ENCODE measurements at regions not wholly inside any gene's neighbourhood (a gene's known extent, or its start where the extent isn't known, plus 50 kb on each side); places are given as distances from the start of the nearest gene placed in this dataset.
A peak's percentile ranks its signal among the peaks of the same experiment; 100 is the strongest.

DNA sequence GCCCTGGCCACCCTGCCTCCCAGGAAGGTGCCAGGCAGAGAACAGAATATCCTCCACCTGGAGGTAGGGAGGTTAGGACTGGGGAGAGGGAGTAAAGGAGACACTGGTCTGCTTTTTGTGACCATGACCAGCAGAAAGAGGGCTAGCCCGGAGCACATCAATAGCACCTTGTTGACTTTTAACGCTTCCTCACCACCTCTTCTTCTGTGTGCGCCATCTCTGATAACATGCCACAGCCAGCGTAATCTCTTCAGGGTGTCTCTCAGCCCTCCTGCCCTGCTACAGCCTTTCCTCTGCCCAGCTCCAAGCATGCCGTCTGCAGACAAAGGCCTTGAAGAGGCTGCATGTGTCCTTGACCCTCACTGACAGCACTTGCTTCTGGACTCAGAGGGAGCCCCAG is 50.9 kb upstream of the GJA5 start:
- no peak for DNase-seq (ENCODE audit: low spot score)
- in situ Hi-C loops (cut with HindIII; ENCODE audit: low sequenced_read_pairs) = no loop called here

DNA sequence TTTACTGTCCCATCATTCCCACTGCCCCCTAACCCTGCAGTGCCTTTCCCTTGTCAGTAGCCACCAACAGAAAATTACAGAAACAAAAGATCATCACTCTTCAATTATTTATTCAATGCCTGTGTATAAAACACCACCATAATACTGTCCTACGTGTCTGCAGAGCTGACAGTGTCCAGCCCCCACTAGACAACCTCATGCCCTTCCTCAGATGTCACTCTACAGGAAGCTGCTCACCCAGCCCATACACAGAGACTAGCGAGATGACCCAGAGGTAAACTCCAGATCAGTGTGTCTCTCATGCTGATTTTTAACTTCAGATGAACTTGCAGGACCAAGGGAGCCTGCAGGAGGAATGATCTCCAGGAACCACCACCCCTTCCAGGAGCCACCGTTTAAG is 51.3 kb upstream of the GJA5 start:
- no peak for DNase-seq (ENCODE audit: low spot score)
- in situ Hi-C loops (cut with HindIII; ENCODE audit: low sequenced_read_pairs) = no loop called here

DNA sequence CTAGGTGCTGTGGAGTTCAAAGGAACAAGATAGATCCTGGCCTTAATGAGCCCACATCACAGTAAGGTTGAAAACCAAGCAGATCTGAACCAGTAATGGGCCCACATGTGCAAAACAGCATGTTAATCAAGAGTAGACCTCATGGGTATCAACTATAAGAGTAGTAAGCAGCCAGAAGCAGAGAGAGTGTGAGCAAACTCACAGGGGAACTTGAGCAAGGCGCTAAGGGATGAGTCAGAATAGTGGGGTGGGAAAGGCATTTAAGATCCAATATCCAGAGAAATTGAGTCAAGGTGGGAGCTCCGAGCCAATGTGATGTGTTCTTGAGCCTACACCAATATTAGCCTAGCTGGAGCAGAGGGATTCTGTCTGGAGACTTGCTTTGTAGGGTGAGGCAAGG is 52.4 kb upstream of the GJA5 start:
- in situ Hi-C loops (cut with HindIII; ENCODE audit: low sequenced_read_pairs) = no loop called here
- DNase-seq (ENCODE audit: low spot score) = no peak

DNA sequence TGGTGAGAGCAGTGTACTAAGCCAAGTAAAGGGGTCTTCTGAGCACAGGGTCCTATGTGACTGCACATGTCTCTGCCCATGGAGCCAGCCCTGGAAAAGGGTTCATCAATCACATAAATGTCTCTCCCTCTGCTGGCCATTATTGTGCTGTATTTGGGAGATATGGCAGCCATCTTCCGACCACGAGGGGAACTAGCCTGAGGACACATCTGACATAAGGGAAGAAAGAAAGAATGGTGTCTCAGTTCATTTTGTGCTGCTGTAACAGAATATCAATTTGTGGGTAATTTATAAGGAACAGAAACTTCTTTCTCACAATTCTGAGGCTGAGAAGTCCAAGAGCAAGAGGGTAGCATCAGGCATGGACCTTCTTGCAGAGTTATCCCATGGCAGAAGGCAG is 55.1 kb upstream of the GJA5 start:
- DNase-seq (ENCODE audit: low spot score) = no peak
- in situ Hi-C loops (cut with HindIII; ENCODE audit: low sequenced_read_pairs) = no loop called here

DNA sequence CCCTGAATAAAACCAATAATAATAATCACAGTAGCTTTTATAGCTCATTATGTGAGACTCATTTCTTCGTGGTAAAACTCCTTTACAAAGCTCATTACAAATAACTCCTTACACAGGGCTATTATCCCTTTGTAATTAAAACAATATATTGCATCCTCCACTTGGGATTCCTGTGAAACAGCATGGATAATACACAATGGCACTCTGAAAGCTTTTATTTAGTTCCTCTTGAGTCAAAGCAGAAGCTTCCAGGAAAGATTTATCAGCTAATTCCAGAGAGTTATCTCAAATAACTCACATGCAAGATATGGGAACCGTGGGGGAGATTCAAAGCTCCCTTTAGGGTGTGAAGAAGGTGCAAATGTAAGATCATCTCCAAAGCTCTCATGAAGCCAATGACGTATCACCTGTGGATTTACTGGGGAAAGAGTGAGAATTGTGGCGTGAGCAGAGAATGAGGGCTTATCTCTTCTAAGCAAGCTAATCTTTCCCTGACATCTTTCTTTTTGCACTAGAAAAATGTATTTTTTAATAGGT is 60.4 kb upstream of the GJA5 start:
- in situ Hi-C loops (cut with HindIII; ENCODE audit: low sequenced_read_pairs) = no loop called here
- no peak for DNase-seq (ENCODE audit: low spot score)

DNA sequence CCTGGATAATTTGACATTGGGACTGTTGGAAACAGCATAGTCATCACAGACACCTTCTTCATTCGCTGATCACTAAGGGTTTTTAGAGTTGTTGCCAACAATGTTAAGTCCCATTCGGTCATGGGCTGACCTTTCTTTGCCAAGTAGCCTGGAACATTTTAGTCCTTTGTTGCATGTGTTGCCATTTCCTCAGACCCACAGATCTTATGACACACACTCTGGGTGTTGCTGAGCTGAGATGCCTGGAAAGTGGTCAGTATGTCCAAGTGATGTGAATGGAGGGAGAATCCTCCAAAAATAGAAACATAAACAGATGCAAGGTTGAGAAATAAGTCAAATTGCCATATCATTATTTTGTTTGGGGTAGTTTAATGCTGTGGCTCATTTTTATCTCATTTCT is 61.5 kb upstream of the GJA5 start:
- DNase-seq (ENCODE audit: low spot score) = peak; percentile 1
- in situ Hi-C loops (cut with HindIII; ENCODE audit: low sequenced_read_pairs) = no loop called here

DNA sequence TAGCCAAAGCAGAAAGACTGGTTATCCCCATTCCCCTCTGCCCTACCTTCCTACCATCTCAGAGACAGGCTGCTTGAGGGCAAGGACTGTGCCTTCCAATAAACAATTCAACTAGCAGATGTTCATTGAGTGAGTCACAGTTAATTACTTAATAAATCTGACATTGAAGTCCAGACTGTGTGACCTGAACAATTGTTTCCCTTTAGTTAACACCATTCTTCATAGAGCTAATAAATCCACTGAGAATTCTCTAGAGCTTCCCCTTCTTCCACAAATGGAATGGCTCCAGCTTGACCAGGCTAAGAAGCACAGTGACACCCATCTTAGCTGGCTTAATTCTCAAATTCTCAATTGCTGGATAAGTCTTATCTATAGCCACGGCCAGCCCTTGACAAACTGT is 61.9 kb upstream of the GJA5 start:
- DNase-seq (ENCODE audit: low spot score) = no peak

DNA sequence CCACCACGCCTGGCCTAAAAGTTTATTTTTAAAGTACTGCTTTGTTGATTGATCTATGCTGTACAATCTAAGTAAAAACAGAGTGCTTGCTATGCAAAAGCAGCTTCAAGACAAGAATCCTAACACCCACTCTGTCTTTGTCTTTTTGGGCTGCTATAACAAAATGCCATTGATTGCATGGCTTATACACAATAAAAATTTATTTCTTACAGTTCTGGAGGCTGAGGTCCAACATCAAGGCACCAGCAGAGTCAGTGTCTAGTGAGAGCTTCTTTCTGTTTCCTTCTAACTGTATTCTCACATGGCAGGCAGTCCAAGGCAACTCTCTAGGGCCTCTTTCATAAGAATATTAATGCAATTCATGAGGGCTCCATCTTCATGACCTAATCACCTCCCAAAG is 63.6 kb upstream of the GJA5 start:
- in situ Hi-C loops (cut with HindIII; ENCODE audit: low sequenced_read_pairs) = no loop called here
- DNase-seq (ENCODE audit: low spot score) = no peak

More for the DNA sequence above, 61.9 kb upstream of the GJA5 start:
- in situ Hi-C loops (cut with HindIII; ENCODE audit: low sequenced_read_pairs) = no loop called here

DNA sequence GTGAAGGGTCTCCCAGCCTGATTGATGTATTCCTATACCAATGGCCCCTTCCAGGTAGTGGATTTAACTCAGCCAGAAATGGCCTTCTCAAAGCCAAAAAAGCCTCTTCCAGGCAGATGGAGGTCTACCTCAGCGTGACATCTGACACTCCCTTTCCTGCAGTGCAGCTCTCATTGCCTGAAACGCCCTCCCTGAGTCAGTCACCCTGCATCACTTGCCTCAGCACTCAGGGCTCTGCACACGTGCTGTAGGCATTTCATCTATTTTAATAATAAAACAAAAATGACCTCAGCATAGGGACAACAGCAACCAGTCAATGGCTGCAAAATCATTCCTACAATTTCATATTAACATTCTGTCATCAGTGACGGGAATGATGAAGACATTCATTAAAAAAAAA is 64.4 kb upstream of the GJA5 start:
- in situ Hi-C loops (cut with HindIII; ENCODE audit: low sequenced_read_pairs) = no loop called here
- DNase-seq (ENCODE audit: low spot score) = no peak

DNA sequence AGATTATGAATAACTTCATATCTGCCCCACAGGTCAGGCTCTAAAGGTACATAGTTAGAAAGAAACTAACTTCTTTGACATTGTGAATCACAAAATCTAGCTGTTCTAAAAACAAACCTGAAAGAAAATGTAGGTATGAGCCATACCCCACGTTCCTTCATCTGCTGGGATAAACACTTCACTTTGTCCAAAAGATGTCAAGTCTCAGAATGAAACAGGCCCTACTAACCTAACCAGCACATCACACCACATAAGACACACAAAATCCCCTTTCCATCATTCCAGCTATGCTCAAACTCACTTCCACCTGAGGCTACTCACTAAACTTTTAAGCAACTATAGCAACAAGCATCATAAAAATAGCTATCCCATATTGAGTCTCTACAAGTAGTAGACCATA is 65.2 kb upstream of the GJA5 start:
- no peak for DNase-seq (ENCODE audit: low spot score)
- in situ Hi-C loops (cut with HindIII; ENCODE audit: low sequenced_read_pairs) = no loop called here

DNA sequence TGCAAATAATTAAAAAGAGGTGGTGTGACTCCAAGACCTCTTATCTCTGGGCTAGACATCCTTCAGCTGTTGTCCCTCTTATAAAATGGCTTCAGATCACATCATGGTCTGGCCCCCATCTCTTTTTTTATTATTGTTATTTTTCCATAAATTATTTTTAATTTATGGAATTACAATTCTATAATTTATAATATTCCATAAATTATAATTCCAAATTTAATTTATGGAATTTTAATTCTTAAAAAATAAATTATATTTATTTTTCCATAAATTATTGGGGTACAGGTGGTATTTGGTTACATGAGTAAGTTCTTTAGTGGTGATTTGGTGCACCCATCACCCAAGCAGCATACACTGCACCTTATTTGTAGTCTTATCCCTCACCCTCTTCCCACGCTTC is 65.9 kb upstream of the GJA5 start:
- in situ Hi-C loops (cut with HindIII; ENCODE audit: low sequenced_read_pairs) = no loop called here
- DNase-seq (ENCODE audit: low spot score) = no peak

DNA sequence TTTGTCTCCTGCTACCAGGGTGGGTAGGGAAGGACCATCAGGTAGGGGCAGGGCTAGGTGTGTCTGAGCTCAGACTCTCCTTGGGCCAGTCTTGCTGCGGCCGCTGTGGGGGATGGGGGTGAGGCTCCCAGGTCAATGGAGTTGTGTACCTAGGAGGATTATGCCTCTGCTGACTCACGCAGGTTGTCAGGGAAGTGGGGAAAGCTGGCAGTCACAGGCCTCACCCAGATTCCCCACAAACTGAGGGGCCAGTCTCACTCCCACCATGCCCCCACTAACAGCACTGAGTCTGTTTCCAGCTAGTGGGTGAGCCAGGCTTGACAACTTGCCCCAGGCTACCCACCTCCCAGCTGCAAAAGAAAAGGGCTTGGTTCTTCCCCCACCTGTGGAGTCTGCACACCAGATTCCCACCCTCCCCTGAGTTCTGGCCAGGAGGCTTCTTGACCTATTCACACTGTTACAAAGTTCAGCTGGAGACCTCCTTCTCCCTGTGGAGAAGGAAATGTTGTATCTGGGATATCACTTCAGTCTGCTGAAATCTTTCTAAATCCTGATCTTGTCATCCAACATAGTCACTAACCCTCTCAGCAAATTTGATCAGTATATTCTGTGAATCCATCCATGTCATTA is 69.2 kb upstream of the GJA8 start:
- DNase-seq (ENCODE audit: low spot score) = no peak

DNA sequence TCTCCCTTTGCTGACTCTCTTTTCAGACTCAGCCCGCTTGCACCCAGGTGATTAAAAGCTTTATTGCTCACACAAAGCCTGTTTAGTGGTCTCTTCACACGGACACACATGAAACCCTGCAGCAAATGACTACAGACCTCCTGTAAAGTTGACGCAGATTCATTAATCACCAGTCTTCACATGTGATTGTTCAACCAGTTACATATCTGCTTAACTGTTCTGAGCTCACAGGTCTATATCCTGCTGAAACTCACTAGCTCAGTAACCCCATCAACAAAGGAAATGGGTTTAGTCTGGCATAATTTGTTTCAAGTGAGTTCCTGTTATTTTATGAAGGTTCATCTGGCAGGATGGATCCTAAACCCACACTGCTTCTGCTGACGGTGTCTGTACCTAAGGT is 68.4 kb upstream of the GJA8 start:
- no peak for DNase-seq (ENCODE audit: low spot score)
- in situ Hi-C loops (cut with HindIII; ENCODE audit: low sequenced_read_pairs) = no loop called here

More for the DNA sequence above, 69.2 kb upstream of the GJA8 start:
- in situ Hi-C loops (cut with HindIII; ENCODE audit: low sequenced_read_pairs) = no loop called here

DNA sequence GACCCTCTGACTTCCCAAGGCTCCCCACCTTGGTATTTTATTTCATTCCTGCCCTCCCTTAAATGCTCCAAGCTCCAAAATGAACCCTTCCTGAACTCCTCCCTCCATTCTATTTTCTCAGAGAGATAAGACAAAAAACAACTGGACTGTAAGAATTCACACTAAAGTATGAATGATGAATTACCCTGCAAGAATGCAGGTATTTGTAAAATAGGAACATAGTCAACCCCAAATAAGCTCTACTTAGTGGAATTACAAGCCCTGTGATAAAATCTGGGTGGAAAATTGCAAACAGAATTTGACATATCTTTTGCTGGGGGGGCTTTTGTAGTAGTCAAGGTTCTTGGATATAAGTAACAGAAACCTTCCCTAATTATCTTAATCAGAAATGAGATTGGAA is 67.8 kb upstream of the GJA8 start:
- no peak for DNase-seq (ENCODE audit: low spot score)
- in situ Hi-C loops (cut with HindIII; ENCODE audit: low sequenced_read_pairs) = no loop called here

DNA sequence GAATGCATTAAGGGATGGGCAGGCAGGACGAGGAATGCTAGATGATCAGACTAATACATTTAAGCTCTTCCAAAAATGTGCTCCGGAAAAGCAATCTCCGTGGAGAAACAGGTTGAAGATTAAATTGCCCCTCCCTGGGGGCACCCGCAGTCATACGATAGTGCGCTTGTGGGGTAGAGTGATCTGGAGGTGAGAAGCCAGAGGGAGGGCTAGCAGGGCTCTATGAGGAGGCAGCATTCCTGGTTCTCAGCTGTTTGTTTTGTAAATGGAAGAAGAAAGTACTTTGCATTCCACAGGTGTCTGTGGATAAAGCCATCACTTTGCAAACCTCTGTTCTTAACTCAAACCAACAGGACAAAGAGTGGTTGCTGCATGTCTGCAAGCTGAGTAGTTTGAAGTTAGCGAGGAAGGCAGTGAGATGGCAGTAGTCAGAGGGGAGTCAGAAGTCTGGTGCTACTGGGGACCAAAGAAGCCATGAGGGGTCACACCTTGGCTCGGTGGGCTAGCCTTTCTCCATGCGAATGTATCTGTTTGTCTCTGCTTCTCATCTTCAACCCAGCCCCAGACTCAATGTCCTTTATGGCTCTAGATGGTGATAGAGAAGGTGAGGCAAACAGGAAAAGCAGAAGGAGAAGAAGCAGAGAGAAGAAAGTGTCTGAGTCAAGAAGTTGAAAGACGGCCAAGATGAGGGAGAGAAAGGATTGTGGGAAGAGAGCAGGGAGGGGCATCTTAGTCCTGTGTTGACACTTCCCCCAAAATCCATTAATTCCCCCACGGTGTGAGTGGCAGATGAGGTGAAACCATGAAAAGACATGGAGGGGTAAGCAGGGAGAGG is 65.2 kb upstream of the GJA8 start:
- in situ Hi-C loops (cut with HindIII; ENCODE audit: low sequenced_read_pairs) = no loop called here
- DNase-seq (ENCODE audit: low spot score) = no peak

DNA sequence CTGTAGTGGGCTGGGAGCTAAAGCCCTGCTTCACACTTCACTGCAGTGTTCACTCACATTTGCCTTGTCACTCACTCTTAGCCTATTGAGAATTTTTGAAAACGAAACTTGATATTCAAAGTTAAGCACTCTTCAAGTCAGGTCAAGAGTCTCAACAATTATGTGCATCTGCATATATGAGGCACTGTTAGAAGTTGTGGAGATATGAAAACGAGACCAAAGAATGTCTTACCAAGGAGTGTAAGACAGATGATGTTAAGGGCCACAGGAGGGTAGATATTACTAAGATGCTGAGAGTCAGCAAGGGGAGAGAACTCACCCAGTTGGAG is 64.7 kb upstream of the GJA8 start:
- in situ Hi-C loops (cut with HindIII; ENCODE audit: low sequenced_read_pairs) = no loop called here
- no peak for DNase-seq (ENCODE audit: low spot score)

DNA sequence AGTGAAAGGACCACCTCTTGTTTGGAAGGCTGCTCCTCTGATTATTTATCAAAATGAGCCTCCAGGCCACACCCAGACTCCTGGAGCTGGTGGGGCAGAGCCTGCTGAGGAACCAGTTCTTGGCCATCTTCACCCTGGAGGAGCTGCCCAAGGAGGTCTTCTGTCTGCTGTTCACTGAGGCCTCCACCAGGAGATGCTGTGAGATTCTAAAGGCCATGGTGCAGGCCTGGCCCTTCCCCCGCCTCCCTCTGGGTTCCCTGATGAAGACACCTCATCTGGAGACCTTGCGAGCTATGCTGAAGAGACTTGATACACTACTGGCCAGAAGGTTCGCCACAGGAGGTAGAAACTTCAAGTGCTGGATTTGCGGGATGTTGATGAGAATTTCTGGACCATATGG is 61.7 kb upstream of the GJA8 start:
- in situ Hi-C loops (cut with HindIII; ENCODE audit: low sequenced_read_pairs) = no loop called here
- no peak for DNase-seq (ENCODE audit: low spot score)

DNA sequence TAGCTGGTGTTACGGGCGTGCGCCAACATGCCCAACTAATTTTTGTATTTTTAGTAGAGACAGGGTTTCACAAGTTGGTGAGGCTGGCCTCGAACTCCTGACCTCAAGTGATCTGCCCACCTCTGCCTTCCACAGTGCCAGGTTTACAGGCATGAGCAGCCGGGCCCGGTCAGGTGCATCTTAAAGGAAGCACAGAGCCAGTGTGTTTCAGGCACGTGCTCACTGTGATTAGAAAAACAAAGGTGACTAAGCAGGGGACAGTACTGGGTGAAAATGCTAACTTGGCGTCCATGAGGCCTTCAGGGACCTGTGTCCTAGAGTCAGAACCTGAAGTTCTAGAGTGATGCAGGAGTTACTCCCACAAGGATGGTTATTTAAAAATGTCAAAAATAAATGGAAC is 60.0 kb upstream of the GJA8 start:
- no peak for DNase-seq (ENCODE audit: low spot score)
- in situ Hi-C loops (cut with HindIII; ENCODE audit: low sequenced_read_pairs) = no loop called here

DNA sequence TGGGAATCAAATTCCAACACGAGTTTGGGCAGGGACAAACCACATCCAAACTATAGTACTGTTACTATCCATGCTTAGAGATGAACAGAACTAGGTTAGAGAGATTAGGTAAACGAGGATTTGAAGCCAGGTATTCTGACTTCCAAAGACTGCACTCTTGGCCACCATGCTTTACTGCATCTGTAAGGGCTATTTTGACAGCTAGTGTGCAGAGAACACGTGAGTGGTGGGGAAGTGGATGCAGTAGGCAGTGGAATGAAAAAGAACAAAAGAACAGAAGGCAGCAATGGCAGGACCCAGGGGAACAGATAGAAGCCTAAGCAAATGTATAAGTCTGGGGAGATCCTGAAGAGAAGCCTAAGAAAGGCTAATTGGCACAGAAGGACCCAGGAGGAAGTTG is 59.1 kb upstream of the GJA8 start:
- no peak for DNase-seq (ENCODE audit: low spot score)
- in situ Hi-C loops (cut with HindIII; ENCODE audit: low sequenced_read_pairs) = no loop called here

DNA sequence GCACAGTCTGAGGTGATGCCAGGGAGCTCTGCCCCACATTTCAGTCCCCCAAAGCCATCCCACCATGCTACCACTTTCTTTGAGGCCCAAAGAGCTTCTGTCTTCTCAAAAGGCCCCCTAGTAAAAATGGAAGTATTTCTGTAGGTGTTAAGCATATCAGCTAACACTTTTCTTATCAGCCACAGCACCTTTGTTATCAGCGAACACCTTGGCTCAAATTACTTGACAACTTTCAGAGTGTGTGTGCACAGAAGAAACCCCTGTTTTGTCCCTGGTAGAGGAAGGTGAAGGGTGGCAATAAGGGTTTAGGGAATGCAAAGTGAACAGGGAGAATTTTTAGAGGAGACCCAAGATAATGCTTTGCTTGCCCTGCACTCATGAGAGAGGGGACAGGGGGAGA is 54.8 kb upstream of the GJA8 start:
- DNase-seq (ENCODE audit: low spot score) = no peak
- in situ Hi-C loops (cut with HindIII; ENCODE audit: low sequenced_read_pairs) = no loop called here

All from G401 (cell line).